ENCODE measurements at regions not wholly inside any gene's neighbourhood (a gene's known extent, or its start where the extent isn't known, plus 50 kb on each side); places are given as distances from the start of the nearest gene placed in this dataset.

GRCh38 chr11:44402466-44403075 is 92.6 kb upstream of the ALX4 start:
- TF ChIP-seq CTCF (IDR thresholded peaks at IDR 0.05) = no peak
- ChIA-PET POLR2A (no interaction called here), CTCF (no interaction called here)
- H3K36me3 ChIP-seq (ENCODE audit: insufficient read depth, low read length) = no peaks in the 10 kb centered on the region
- H3K27me3 ChIP-seq (ENCODE audit: control insufficient read depth in 1 of 2, insufficient read depth in 2 of 2, low read length in 2 of 2) = peaks cover 7 to 14% of the 10 kb centered on the region in 2 experiments
- Mint-ChIP-seq H3K4me3 (no peak overlapping the region), H3K36me3 (ENCODE audit: low read depth) (no peaks in the 10 kb centered on the region), H3K4me1 (ENCODE audit: low read depth) (no peaks in the 10 kb centered on the region), H3K27me3 (peaks cover 25% of the 10 kb centered on the region), H3K9me3 (no peaks in the 10 kb centered on the region), H3K27ac (no peak overlapping the region)
- H3K4me1 ChIP-seq (ENCODE audit: insufficient read depth, low read length) = no peaks in the 10 kb centered on the region
- H3K9me3 ChIP-seq (ENCODE audit: control insufficient read depth in 1 of 2, insufficient read depth in 1 of 2, low read length in 2 of 2) = no peaks in the 10 kb centered on the region
- no peak for DNase-seq
- no peak for ATAC-seq (ENCODE audit: poor library complexity)
- intact Hi-C loops (cut with DNase I, micrococcal nuclease) = no loop called here
- no peak overlapping the region for H3K27ac ChIP-seq (ENCODE audit: low read depth in 1 of 2, low read length in 2 of 2)
- no peak overlapping the region for H3K4me3 ChIP-seq (ENCODE audit: low read length)

- ChIA-PET POLR2A (no interaction called here), CTCF (no interaction called here)
- Histone ChIP-seq H3K27ac (ENCODE audit: low read depth in 1 of 2, low read length in 2 of 2) (no peak overlapping the region), H3K36me3 (ENCODE audit: insufficient read depth, low read length) (no peaks in the 10 kb centered on the region), H3K4me3 (ENCODE audit: low read length) (no peak overlapping the region), H3K27me3 (ENCODE audit: control insufficient read depth in 1 of 2, insufficient read depth in 2 of 2, low read length in 2 of 2) (peaks cover 7 to 14% of the 10 kb centered on the region in 2 experiments), H3K9me3 (ENCODE audit: control insufficient read depth in 1 of 2, insufficient read depth in 1 of 2, low read length in 2 of 2) (no peaks in the 10 kb centered on the region), H3K4me1 (ENCODE audit: insufficient read depth, low read length) (no peaks in the 10 kb centered on the region)
- no peaks in the 10 kb centered on the region for H3K4me1 Mint-ChIP-seq (ENCODE audit: low read depth)
- no peak overlapping the region for H3K27ac Mint-ChIP-seq
- H3K36me3 Mint-ChIP-seq (ENCODE audit: low read depth) = no peaks in the 10 kb centered on the region
- ATAC-seq (ENCODE audit: poor library complexity) = no peak
- H3K9me3 Mint-ChIP-seq = no peaks in the 10 kb centered on the region
- no peak for DNase-seq
- intact Hi-C loops (cut with DNase I, micrococcal nuclease) = no loop called here
- no peak for TF ChIP-seq CTCF (IDR thresholded peaks at IDR 0.05)
- H3K4me3 Mint-ChIP-seq = no peak overlapping the region
- peaks cover 27% of the 10 kb centered on the region for H3K27me3 Mint-ChIP-seq
Measured at GRCh38 chr11:44403176-44403575, 93.2 kb upstream of the ALX4 start.

- Histone ChIP-seq H3K9me3 (ENCODE audit: control insufficient read depth in 1 of 2, insufficient read depth in 1 of 2, low read length in 2 of 2) (no peaks in the 10 kb centered on the region), H3K36me3 (ENCODE audit: insufficient read depth, low read length) (no peaks in the 10 kb centered on the region), H3K4me1 (ENCODE audit: insufficient read depth, low read length) (no peaks in the 10 kb centered on the region), H3K27me3 (ENCODE audit: control insufficient read depth in 1 of 2, insufficient read depth in 2 of 2, low read length in 2 of 2) (peaks cover 7 to 9% of the 10 kb centered on the region in 2 experiments), H3K27ac (ENCODE audit: low read depth in 1 of 2, low read length in 2 of 2) (no peak overlapping the region), H3K4me3 (ENCODE audit: low read length) (no peak overlapping the region)
- intact Hi-C loops (cut with DNase I, micrococcal nuclease) = no loop called here
- Mint-ChIP-seq H3K27me3 (peaks cover 33% of the 10 kb centered on the region), H3K4me1 (ENCODE audit: low read depth) (no peaks in the 10 kb centered on the region), H3K27ac (no peak overlapping the region), H3K9me3 (no peaks in the 10 kb centered on the region), H3K36me3 (ENCODE audit: low read depth) (no peaks in the 10 kb centered on the region), H3K4me3 (no peak overlapping the region)
- ChIA-PET CTCF (no interaction called here), POLR2A (no interaction called here)
- no peak for TF ChIP-seq CTCF (IDR thresholded peaks at IDR 0.05)
- DNase-seq (no peak), ATAC-seq (ENCODE audit: poor library complexity) (no peak)
Measured at GRCh38 chr11:44403587-44404273, 93.8 kb upstream of the ALX4 start.
